ENCODE measurements at regions not wholly inside any gene's neighbourhood (a gene's known extent, or its start where the extent isn't known, plus 50 kb on each side); places are given as distances from the start of the nearest gene placed in this dataset.

- POLR2A ChIA-PET, result no interaction called here
- H3K4me2 ChIP-seq (ENCODE audit: insufficient read depth, low read length), result no peak overlapping the region
- intact Hi-C loops (cut with micrococcal nuclease), result no loop called here
- in situ Hi-C loops (cut with MboI), result no loop called here
- no peak for TF ChIP-seq ZNF668 (CRISPR knock-in tag; IDR thresholded peaks at IDR 0.05)
- no peak for TF ChIP-seq MAFF (IDR thresholded peaks at IDR 0.05; ENCODE audit: low read length)
- TF ChIP-seq KDM4B (IDR thresholded peaks at IDR 0.05; ENCODE audit: borderline replicate concordance in 2 of 2, low read depth in 1 of 2), result no peak
- TF ChIP-seq ETS2 (tag; IDR thresholded peaks at IDR 0.05; ENCODE audit: borderline replicate concordance, poor library complexity, severe bottlenecking), result no peak
- TF ChIP-seq HLTF (IDR thresholded peaks at IDR 0.05), result no peak
- no peak for TF ChIP-seq ZNF347 (CRISPR knock-in tag; IDR thresholded peaks at IDR 0.05; ENCODE audit: low read depth)
- TF ChIP-seq MIER1 (IDR thresholded peaks at IDR 0.05; ENCODE audit: low read depth), result no peak
- TF ChIP-seq PRMT5 (CRISPR knock-in tag; IDR thresholded peaks at IDR 0.05), result no peak
- no peak for TF ChIP-seq GTF2E2 (tag; IDR thresholded peaks at IDR 0.05)
- TF ChIP-seq CREM (IDR thresholded peaks at IDR 0.05; ENCODE audit: low read depth), result no peak
- no peak for TF ChIP-seq CSDE1 (IDR thresholded peaks at IDR 0.05)
- TF ChIP-seq CREB1 (IDR thresholded peaks at IDR 0.05), result no peak
- no peak for TF ChIP-seq CREB1 (CRISPR knock-in tag; IDR thresholded peaks at IDR 0.05)
- CTCF ChIA-PET (ENCODE audit: low intra/inter-chr PET ratio), result no interaction called here
- H3K9me1 ChIP-seq (ENCODE audit: control insufficient read depth, insufficient read depth, low read length), result no peaks in the 10 kb centered on the region
- no peak overlapping the region for H2AFZ ChIP-seq (ENCODE audit: low read depth, low read length)
- no peaks in the 10 kb centered on the region for H3K4me1 ChIP-seq (replicated peaks in 1 of 2; ENCODE audit: control insufficient read depth in 2 of 2, insufficient read depth in 2 of 2, low read length in 2 of 2)
- DNase-seq (ENCODE audit: extremely low read depth in 1 of 4, low spot score in 3 of 4) (no peak), FAIRE-seq (no peak), ATAC-seq (no peak)
- no peaks in the 10 kb centered on the region for H3K79me2 ChIP-seq (ENCODE audit: control insufficient read depth, insufficient read depth, low read length)
- no peak overlapping the region for H3K4me3 ChIP-seq
- no peaks in the 10 kb centered on the region for H4K20me1 ChIP-seq (replicated peaks; ENCODE audit: control insufficient read depth, insufficient read depth, low read length)
- no peaks in the 10 kb centered on the region for H3K9me3 ChIP-seq (replicated peaks; ENCODE audit: control insufficient read depth, insufficient read depth, low read depth, low read length)
- no peaks in the 10 kb centered on the region for H3K36me3 ChIP-seq (ENCODE audit: control insufficient read depth, insufficient read depth, low read length)
- H3K27me3 ChIP-seq (ENCODE audit: control insufficient read depth in 2 of 2, insufficient read depth in 2 of 2, low read length in 2 of 2), result no peaks in the 10 kb centered on the region
- H3K9ac ChIP-seq (ENCODE audit: insufficient read depth in 1 of 2, low read depth in 2 of 2, low read length in 2 of 2), result no peak overlapping the region
- WGBS (ENCODE audit: insufficient coverage, low coverage, missing lambda C conversion rate), result 0% methylated on average over 1 of the region's 2 CpGs
- no TSS peak for BruUV-seq (replicated peaks)
- no peak overlapping the region for H3K27ac ChIP-seq (ENCODE audit: extremely low read depth, low read depth, low read length)
Observed at GRCh38 chr18:60870261-60871153, 462.7 kb upstream of the CDH20 start.
